HG03280 (cell line): ENCODE measurements at regions not wholly inside any gene's neighbourhood (a gene's known extent, or its start where the extent isn't known, plus 50 kb on each side); places are given as distances from the start of the nearest gene placed in this dataset.

Experiments
- ATAC-seq: cut with Tn5 transposase; IDR thresholded peaks from one replicate; pipeline ENCODE4 v1.9.1; 2021; ENCODE audit warnings: mild to moderate bottlenecking, moderate library complexity; ENCODE audit not compliant: unreplicated experiment

GRCh38 chr10:129274748-129275474 lies 192.1 kb upstream of the MGMT start:
- no peak for ATAC-seq

- ATAC-seq: no peak
These were observed 191.2 kb upstream of the MGMT start for GRCh38 chr10:129275886-129276285.

GRCh38 chr10:129277084-129277483 lies 190.0 kb upstream of the MGMT start:
- no peak for ATAC-seq

GRCh38 chr10:129277841-129278240 lies 189.2 kb upstream of the MGMT start:
- ATAC-seq: no peak

DNA sequence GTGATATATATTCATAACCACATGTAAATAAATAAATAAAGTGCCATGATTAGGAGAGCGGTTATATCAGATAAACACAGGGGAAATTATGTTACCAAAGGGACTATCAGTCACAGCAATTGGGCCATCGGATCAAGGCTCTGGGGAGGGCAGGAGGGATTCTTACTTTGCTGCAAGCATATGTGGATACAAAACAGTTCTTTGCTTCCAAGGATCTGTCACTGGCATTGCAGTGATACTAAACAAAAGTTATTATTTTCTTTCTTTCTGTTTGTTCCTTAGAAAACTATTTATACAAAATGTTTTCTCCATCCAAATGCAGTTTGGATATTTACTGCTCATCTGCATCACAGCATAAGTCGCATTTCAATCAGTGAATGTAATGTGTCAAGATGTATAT lies 188.4 kb upstream of the MGMT start:
- ATAC-seq: no peak

GRCh38 chr10:129279446-129280154 lies 187.4 kb upstream of the MGMT start:
- ATAC-seq: no peak

- no peak for ATAC-seq
These were observed 186.9 kb upstream of the MGMT start for GRCh38 chr10:129280155-129280502.

DNA sequence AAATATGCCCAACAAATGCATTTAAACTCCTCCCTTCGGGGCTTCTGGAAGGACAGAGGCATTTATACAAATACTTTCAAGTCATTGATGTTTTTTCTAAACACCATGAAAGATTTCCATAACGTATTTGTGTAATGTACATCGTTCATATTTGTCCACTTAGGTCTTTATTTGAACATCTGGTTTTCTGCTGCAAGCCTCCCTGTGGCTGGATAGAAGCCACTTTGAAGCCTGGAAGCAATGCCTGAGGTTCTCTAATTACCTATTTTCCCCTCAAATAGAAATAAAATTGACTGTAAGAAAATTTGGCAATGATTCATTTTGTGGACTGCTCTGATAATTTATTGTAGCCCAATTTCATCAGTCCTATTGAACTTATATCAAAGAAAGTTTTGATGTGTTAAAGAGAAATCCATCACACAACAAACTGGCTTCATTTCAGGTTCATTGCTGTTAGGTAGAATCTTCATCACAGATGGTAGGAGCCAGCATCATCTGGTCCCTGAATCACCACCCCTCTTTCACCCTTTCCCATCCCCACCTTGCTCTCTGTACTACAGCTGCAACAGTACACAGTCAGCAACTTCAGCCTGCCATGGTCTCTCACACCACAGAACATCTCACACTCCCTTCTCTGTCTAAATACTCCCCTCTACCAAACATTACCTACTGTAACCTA lies 186.0 kb upstream of the MGMT start:
- no peak for ATAC-seq

DNA sequence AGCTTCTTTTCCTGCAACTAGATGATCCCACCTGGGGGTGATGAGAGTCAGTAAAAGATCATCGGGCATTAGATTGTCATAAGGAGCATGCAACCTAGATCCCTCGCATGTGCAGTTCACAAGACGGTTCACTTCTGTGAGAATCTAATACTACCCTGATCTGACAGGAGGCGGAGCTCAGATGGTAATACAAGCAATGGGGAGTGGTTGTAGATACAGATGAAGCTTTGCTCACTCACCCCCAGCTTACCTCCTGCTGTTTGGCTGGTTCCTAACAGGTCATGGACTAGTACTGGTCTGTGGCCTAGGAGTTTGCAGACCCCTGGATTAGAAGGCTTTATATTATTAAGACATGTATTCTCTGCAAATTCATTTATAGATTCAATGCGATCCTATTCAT lies 181.6 kb upstream of the MGMT start:
- ATAC-seq: no peak

DNA sequence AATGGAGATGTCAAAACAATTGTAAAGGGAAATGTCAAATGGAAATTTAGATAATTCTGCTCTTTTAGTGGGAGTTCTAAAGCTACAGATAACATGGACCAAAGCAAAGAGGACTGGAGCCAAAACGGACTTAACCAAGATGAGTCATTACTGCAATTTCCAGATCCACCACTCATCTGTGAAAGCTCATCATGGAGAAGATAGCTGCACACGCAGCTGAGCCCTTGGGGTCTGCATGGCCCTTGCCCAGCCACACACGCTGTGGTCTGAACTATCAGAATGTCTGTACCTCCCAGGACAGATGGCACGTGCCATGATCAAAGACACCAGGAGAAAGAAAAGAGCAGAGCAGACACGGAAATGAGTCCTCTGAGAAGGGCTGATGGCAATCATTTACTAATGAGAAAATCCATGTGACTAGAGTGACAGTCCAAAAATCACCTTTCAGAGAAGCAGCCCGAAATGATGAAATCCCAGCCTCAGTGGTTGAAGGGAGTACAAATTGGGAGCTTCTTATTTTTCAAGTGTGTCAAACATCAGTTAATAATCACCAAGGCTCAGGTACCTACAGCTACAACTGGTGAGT lies 177.9 kb upstream of the MGMT start:
- ATAC-seq: no peak

- no peak for ATAC-seq
These were observed 172.9 kb upstream of the MGMT start for GRCh38 chr10:129293991-129294700.

DNA sequence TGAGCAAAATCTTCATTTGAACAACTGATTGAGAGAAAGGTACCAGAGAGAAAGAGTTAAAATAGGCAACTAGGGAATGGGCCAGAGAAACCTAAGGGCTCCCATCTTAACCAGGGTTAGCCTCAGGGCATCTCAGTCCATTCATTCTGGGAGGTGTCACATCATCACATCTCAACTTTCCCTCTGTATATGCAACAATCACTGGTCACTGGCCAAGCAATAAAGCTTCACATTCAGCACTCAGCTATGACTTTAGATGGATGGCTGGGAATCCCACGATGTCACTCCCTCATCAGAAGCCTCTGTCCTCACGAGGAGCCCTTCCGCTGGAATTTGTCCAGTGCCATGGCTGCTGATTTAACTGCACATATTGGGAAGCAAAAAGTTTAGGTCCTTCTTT lies 172.1 kb upstream of the MGMT start:
- no peak for ATAC-seq

GRCh38 chr10:129305046-129305445 lies 162.0 kb upstream of the MGMT start:
- ATAC-seq: no peak

DNA sequence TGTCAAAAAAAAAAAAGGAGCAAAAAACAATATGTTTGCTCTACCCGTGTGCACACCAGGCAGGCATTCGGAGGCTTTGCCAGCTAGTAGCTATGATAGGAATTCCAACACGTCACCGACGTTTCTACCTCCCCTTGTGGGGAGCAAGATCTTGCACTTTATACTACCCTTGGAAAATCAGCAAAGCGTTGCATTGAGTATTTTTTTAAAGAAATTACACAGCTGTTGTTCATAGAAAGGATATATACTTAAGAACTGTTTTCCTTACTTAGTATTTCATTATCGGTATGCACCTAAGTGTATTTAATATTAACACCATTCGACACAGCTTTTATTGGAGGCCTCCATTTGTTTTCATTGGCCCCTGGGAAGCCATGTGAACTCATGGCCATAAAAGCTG lies 159.9 kb upstream of the MGMT start:
- no peak for ATAC-seq

- no peak for ATAC-seq
These were observed 158.0 kb upstream of the MGMT start for GRCh38 chr10:129308953-129309564.

DNA sequence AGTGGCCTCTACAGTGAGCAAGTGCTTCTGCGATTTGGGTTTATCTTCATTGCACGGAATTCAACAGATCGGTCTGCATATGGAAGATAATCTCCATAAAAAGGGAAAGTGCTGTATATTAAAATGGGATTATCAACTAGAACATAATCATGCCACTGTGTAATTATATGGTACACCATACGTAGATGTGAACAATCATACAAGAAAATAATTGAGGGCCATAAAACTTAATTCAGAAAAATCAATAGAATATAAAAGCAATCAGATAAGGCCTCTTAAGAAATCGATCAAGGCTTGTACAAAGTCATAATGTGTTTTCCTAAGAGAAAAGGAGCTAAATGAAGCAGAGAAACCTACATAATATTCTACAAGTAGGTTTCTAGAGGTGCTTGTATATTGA lies 157.5 kb upstream of the MGMT start:
- no peak for ATAC-seq

DNA sequence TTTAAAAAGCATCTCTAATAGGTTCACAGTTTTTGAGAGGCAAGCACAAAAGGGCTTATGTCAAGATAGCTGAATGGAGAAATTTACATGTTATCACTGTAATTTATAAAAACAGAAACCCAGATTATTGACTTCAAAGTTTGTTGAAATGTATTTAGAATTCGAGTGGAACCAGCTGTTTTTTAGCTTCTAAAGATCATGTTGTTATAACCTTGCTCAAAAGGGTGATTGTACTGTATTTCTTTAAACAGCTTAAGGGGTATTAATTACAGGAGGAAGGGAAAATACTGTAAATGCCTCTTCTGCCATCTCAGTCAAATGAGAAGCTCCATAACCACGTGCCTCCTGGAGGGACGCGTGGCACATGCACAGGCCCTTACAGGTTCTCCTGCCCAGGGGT lies 156.2 kb upstream of the MGMT start:
- no peak for ATAC-seq

GRCh38 chr10:129319934-129320333 lies 147.1 kb upstream of the MGMT start:
- ATAC-seq: no peak

DNA sequence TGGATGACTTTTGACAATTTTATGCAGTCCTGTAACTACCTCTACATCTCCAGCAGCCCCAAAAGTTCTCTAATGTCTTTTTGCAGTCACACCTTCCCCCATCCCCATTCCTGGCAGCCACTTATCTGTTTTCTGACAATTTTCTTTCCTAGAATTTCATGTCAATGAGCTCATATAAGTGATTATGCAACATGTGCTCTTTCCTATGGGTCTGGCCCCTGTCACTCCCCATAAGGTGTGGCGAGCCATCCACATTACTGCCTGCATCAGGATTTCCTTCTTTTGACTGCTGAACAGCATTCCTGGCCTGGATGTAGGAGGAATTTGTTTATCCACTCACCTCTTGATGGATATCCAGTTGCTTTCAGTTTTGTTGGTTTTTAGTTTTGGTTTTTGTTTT lies 146.7 kb upstream of the MGMT start:
- ATAC-seq: no peak

GRCh38 chr10:129321727-129322126 lies 145.3 kb upstream of the MGMT start:
- ATAC-seq: no peak
